HCT116 (cell line): ENCODE measurements at regions not wholly inside any gene's neighbourhood (a gene's known extent, or its start where the extent isn't known, plus 50 kb on each side); places are given as distances from the start of the nearest gene placed in this dataset.

ENCODE experiments used
- ATAC-seq: fragments of 200-7000 bp; cut with Tn5 transposase; 2 replicates; pipeline ENCODE4 v1.9.1; 2020; ENCODE audit warnings: mild to moderate bottlenecking, moderate library complexity
- BruUV-seq: library from RNA; stranded (reverse); fragments of 400-500 nt; replicated peaks from 2 replicates; lab custom pipeline; 2021; lab: Mats Ljungman, UMichigan
- CTCF ChIA-PET: fragments of 300-600 bp; sonication (Branson Sonifier 250); formaldehyde crosslinking; loops from one replicate; lab custom pipeline; 2021; ENCODE audit warnings: antibody characterized with exemption; lab: Charles Lee
- POLR2A ChIA-PET: fragments of 300-600, 350-600 bp; sonication (Branson Sonifier 250); formaldehyde crosslinking; loops from one replicate; lab custom pipeline; 2021; ENCODE audit warnings: antibody characterized with exemption; lab: Charles Lee
- RAD21 ChIA-PET, 2 experiments: fragments of 300-600 bp; sonication (Branson Sonifier 250); formaldehyde crosslinking; loops; one replicate each; lab custom pipeline; 2023; ENCODE audit warnings: low total read pairs in 2 of 2; ENCODE audit not compliant: uncharacterized antibody in 2 of 2, unreplicated experiment in 2 of 2, low non-redundant PET in 1 of 2; lab: Charles Lee
- DNase-seq: peaks from one replicate; pipeline ENCODE4 v3.0.0-alpha.2; 2010; ENCODE audit warnings: low read depth, low spot score
- H2AFZ ChIP-seq: fragments of 200-600 bp; shearing (Covaris generic), sonication (generic); 2 replicates; pipeline ENCODE4 v1.6.1; 2017; ENCODE audit warnings: low read depth, mixed run types, mixed read lengths, antibody characterized with exemption, low read length; ENCODE audit not compliant: poor library complexity, severe bottlenecking
- H3K27ac ChIP-seq: 2 replicates; pipeline ENCODE4 v1.5.1; 2012; ENCODE audit warnings: low read depth, low read length
- H3K27me3 ChIP-seq: fragments of 200-600 bp; sonication (generic); 2 replicates; pipeline ENCODE4 v1.6.1; 2016; ENCODE audit warnings: mixed run types, low read length, mixed read lengths; ENCODE audit not compliant: insufficient read depth
- H3K36me3 ChIP-seq, 2 experiments: fragments of 200-500 bp in 1 of 2; fragments of 200-600 bp in 1 of 2; sonication (Bioruptor generic) in 1 of 2; sonication (generic) in 1 of 2; 2 replicates each; pipeline versions ENCODE4 v1.5.1 to v1.6.1; 2014 to 2016; ENCODE audit warnings: low read length in 2 of 2, inconsistent platforms in 1 of 2, mixed read lengths in 1 of 2, mixed run types in 1 of 2; ENCODE audit not compliant: insufficient read depth in 2 of 2, control insufficient read depth in 1 of 2
- H3K4me1 ChIP-seq, 2 experiments: fragments of 200-600 bp in 1 of 2; sonication (generic) in 1 of 2; 2 replicates each; pipeline versions ENCODE4 v1.5.1 to v1.6.1; 2012 to 2017; ENCODE audit warnings: low read length in 2 of 2, inconsistent platforms in 1 of 2, mild to moderate bottlenecking in 1 of 2, mixed read lengths in 1 of 2, mixed run types in 1 of 2, moderate library complexity in 1 of 2; ENCODE audit not compliant: insufficient read depth in 2 of 2, control insufficient read depth in 1 of 2
- H3K4me2 ChIP-seq: fragments of 200-600 bp; sonication (generic); 2 replicates; pipeline ENCODE4 v1.6.1; 2017; ENCODE audit warnings: mixed run types, low read length, mixed read lengths
- H3K4me3 ChIP-seq, 2 experiments: fragments of 200-600 bp in 1 of 2; sonication (generic) in 1 of 2; replicated peaks in 1 of 2; 2 replicates each; pipeline ENCODE4 v1.5.1; 2011 to 2016; ENCODE audit warnings: low read length in 2 of 2, control low read depth in 1 of 2, low read depth in 1 of 2, mild to moderate bottlenecking in 1 of 2, mixed read lengths in 1 of 2, mixed run types in 1 of 2
- H3K79me2 ChIP-seq: fragments of 200-600 bp; sonication (generic); 2 replicates; pipeline ENCODE4 v1.6.1; 2017; ENCODE audit warnings: mild to moderate bottlenecking, mixed run types, low read length, moderate library complexity, mixed read lengths; ENCODE audit not compliant: insufficient read depth
- H3K9ac ChIP-seq: fragments of 200-600 bp; sonication (generic); 2 replicates; pipeline ENCODE4 v1.6.1; 2016; ENCODE audit warnings: low read length, mixed read lengths
- H3K9me2 ChIP-seq: fragments of 200-600 bp; sonication (generic), shearing (Covaris generic); 2 replicates; pipeline ENCODE4 v1.6.1; 2017; ENCODE audit warnings: mixed run types, mild to moderate bottlenecking, moderate library complexity; ENCODE audit not compliant: insufficient read depth
- H3K9me3 ChIP-seq, 2 experiments: fragments of 200-500 bp in 1 of 2; fragments of 200-600 bp in 1 of 2; sonication (Bioruptor generic) in 1 of 2; sonication (generic) in 1 of 2; 2 replicates each; pipeline ENCODE4 v1.6.1; 2014 to 2017; ENCODE audit warnings: low read length in 2 of 2, mixed read lengths in 2 of 2, inconsistent platforms in 1 of 2, low read depth in 1 of 2, mild to moderate bottlenecking in 1 of 2, mixed run types in 1 of 2, moderate library complexity in 1 of 2; ENCODE audit not compliant: control insufficient read depth in 1 of 2, insufficient read depth in 1 of 2
- H4K20me1 ChIP-seq: fragments of 200-600 bp; sonication (generic), shearing (Covaris generic); 2 replicates; pipeline ENCODE4 v1.6.1; 2017; ENCODE audit warnings: mixed run types, mild to moderate bottlenecking, moderate library complexity; ENCODE audit not compliant: insufficient read depth
- EGR1 ChIP-seq: IDR thresholded peaks from 2 replicates; pipeline ENCODE4 v1.6.1; 2012; ENCODE audit warnings: low read depth
- ELF1 ChIP-seq: IDR thresholded peaks from 2 replicates; pipeline ENCODE4 v1.6.1; 2012; ENCODE audit warnings: low read depth, borderline replicate concordance
- EZH2 ChIP-seq: fragments of 200-600 bp; sonication (generic); IDR thresholded peaks from 2 replicates; pipeline ENCODE4 v1.6.1; 2017; ENCODE audit warnings: antibody characterized with exemption, mixed run types
- FOSL1 ChIP-seq: IDR thresholded peaks from 2 replicates; pipeline ENCODE4 v1.6.1; 2012; ENCODE audit warnings: low read depth
- POLR2A ChIP-seq: IDR thresholded peaks from 2 replicates; pipeline ENCODE4 v1.7.0; 2011; ENCODE audit warnings: borderline replicate concordance; ENCODE audit not compliant: insufficient read depth, insufficient read length; ENCODE audit errors: extremely low read depth
- POLR2AphosphoS5 ChIP-seq: IDR thresholded peaks from 2 replicates; pipeline ENCODE4 v1.6.1; 2011; ENCODE audit warnings: mild to moderate bottlenecking, low read depth, low read length, moderate library complexity
- RAD21 ChIP-seq: IDR thresholded peaks from 2 replicates; pipeline ENCODE4 v1.6.1; 2012; ENCODE audit warnings: low read depth, mild to moderate bottlenecking
- SP1 ChIP-seq: IDR thresholded peaks from 2 replicates; pipeline ENCODE4 v1.6.1; 2012; ENCODE audit warnings: low read depth
- YY1 ChIP-seq: IDR thresholded peaks from 2 replicates; pipeline ENCODE4 v1.6.1; 2011; ENCODE audit warnings: low read length, low read depth, moderate library complexity, mild to moderate bottlenecking; ENCODE audit not compliant: insufficient replicate concordance; ENCODE audit errors: extremely low read depth
- ZFX ChIP-seq: fragments of 450-650 bp; IDR thresholded peaks from 2 replicates; pipeline ENCODE4 v1.6.1; 2017
- ZNF274 ChIP-seq: fragments of 200-500 bp; sonication (Bioruptor generic); IDR thresholded peaks from 2 replicates; pipeline ENCODE4 v1.6.1; 2014; ENCODE audit warnings: mild to moderate bottlenecking, low read depth, low read length, inconsistent platforms
- intact Hi-C: fragments of 100-400 bp; cut with micrococcal nuclease; formaldehyde crosslinking; loops from 2 replicates; pipeline ENCODE4 v1.10.0; 2022
- TF ChIP-seq, protein P1 (sequence below): IDR thresholded peaks from 2 replicates; pipeline ENCODE4 v1.6.1; 2011; ENCODE audit warnings: mild to moderate bottlenecking, low read length, moderate library complexity; ENCODE audit not compliant: insufficient replicate concordance; ENCODE audit errors: extremely low read depth
- TF ChIP-seq, protein P2 (sequence below): IDR thresholded peaks from 2 replicates; pipeline ENCODE4 v1.6.1; 2012
- TF ChIP-seq, protein P3 (sequence below), 3 experiments: fragments of 200-600 bp in 1 of 3; sonication (generic) in 1 of 3; IDR thresholded peaks in 2 of 3; conservative IDR thresholded peaks in 1 of 3; 2 replicates each; pipeline ENCODE4 v1.5.1; 2012 to 2017; ENCODE audit warnings: low read depth in 2 of 3, low read length in 2 of 3, antibody characterized with exemption in 1 of 3, borderline replicate concordance in 1 of 3, control low read depth in 1 of 3, mild to moderate bottlenecking in 1 of 3, mixed read lengths in 1 of 3, mixed run types in 1 of 3, moderate library complexity in 1 of 3; ENCODE audit not compliant: insufficient read depth in 1 of 3
- TF ChIP-seq, protein P4 (sequence below): IDR thresholded peaks from 2 replicates; pipeline ENCODE4 v1.6.1; 2012; ENCODE audit warnings: low read depth

DNA sequence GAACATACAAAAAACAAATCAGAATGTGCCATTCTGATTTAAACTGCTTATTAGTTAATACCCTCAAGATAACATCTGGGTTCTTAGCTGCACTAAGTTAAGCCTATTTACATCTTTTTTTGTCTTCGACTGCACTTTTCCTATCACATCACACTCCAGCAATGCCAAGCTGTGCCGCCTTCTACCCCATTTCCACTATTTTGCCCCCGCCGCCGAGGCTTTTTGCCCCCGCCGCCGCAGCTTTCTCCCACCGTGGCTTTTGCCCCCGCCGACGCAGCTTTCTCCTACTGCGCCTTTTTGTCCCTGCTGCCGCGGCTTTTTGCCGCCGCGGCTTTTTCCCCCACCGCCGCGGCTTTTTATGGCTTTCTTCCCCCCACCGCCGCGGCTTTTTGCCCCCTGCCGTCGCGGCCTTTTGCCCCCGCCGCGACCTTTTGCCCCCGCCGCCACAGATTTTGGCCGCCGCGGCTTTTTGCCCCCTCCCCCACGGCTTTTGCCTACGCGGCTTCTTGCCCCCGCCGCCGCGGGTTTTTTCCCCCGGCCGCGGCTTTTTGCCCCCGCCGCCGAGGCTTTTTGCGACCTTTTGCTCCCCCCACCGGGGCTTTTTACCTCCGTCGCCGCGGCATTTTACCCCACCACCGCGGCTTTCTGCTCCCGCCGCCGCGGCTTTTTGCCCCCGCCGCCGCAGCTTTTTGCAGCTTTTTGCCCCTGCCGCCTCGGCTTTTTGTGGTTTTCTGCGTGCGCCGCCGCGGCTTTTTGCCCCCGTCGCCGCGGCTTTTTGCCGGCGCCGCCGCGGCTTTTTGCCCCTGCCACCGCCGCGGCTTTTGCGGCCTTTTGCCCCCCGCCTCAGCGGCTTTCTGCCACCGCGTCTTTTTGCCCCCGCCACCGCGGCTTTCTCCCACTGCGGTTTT, 331.4 kb upstream of the WSB1 start:
- Histone ChIP-seq H3K9me2 (no peaks in the 10 kb centered on the region), H3K79me2 (no peaks in the 10 kb centered on the region), H3K4me1 (no peaks in the 10 kb centered on the region), H3K9ac (no peak overlapping the region), H3K9me3 (no peaks in the 10 kb centered on the region), H4K20me1 (no peaks in the 10 kb centered on the region), H3K27ac (no peak overlapping the region), H3K4me3 (no peak overlapping the region), H3K27me3 (no peaks in the 10 kb centered on the region), H3K4me2 (no peak overlapping the region), H2AFZ (no peak overlapping the region), H3K36me3 (no peaks in the 10 kb centered on the region)
- CTCF ChIA-PET = no interaction called here
- ATAC-seq (no peak), DNase-seq (no peak)
- intact Hi-C loops = no loop called here
- BruUV-seq = no TSS peak
- RAD21 ChIA-PET = no interaction called here
- TF ChIP-seq RAD21 = no peak
- TF ChIP-seq ELF1 = no peak
- TF ChIP-seq FOSL1 = no peak
- TF ChIP-seq, protein P1, sequence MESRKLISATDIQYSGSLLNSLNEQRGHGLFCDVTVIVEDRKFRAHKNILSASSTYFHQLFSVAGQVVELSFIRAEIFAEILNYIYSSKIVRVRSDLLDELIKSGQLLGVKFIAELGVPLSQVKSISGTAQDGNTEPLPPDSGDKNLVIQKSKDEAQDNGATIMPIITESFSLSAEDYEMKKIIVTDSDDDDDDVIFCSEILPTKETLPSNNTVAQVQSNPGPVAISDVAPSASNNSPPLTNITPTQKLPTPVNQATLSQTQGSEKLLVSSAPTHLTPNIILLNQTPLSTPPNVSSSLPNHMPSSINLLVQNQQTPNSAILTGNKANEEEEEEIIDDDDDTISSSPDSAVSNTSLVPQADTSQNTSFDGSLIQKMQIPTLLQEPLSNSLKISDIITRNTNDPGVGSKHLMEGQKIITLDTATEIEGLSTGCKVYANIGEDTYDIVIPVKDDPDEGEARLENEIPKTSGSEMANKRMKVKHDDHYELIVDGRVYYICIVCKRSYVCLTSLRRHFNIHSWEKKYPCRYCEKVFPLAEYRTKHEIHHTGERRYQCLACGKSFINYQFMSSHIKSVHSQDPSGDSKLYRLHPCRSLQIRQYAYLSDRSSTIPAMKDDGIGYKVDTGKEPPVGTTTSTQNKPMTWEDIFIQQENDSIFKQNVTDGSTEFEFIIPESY = no peak
- TF ChIP-seq SP1 = no peak
- TF ChIP-seq, protein P2, sequence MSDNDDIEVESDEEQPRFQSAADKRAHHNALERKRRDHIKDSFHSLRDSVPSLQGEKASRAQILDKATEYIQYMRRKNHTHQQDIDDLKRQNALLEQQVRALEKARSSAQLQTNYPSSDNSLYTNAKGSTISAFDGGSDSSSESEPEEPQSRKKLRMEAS = no peak
- no peak for TF ChIP-seq ZNF274
- no peak for TF ChIP-seq YY1
- TF ChIP-seq ZFX = no peak
- TF ChIP-seq, protein P3, sequence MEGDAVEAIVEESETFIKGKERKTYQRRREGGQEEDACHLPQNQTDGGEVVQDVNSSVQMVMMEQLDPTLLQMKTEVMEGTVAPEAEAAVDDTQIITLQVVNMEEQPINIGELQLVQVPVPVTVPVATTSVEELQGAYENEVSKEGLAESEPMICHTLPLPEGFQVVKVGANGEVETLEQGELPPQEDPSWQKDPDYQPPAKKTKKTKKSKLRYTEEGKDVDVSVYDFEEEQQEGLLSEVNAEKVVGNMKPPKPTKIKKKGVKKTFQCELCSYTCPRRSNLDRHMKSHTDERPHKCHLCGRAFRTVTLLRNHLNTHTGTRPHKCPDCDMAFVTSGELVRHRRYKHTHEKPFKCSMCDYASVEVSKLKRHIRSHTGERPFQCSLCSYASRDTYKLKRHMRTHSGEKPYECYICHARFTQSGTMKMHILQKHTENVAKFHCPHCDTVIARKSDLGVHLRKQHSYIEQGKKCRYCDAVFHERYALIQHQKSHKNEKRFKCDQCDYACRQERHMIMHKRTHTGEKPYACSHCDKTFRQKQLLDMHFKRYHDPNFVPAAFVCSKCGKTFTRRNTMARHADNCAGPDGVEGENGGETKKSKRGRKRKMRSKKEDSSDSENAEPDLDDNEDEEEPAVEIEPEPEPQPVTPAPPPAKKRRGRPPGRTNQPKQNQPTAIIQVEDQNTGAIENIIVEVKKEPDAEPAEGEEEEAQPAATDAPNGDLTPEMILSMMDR (IDR thresholded peaks at IDR 0.05 in 2 of 3, conservative IDR thresholded peaks at IDR 0.05 in 1 of 3; ENCODE audit: borderline replicate concordance in 1 of 3, insufficient read depth in 1 of 3, low read depth in 2 of 3, low read length in 2 of 3) = no peak
- TF ChIP-seq EZH2 = no peak
- TF ChIP-seq, protein P4, sequence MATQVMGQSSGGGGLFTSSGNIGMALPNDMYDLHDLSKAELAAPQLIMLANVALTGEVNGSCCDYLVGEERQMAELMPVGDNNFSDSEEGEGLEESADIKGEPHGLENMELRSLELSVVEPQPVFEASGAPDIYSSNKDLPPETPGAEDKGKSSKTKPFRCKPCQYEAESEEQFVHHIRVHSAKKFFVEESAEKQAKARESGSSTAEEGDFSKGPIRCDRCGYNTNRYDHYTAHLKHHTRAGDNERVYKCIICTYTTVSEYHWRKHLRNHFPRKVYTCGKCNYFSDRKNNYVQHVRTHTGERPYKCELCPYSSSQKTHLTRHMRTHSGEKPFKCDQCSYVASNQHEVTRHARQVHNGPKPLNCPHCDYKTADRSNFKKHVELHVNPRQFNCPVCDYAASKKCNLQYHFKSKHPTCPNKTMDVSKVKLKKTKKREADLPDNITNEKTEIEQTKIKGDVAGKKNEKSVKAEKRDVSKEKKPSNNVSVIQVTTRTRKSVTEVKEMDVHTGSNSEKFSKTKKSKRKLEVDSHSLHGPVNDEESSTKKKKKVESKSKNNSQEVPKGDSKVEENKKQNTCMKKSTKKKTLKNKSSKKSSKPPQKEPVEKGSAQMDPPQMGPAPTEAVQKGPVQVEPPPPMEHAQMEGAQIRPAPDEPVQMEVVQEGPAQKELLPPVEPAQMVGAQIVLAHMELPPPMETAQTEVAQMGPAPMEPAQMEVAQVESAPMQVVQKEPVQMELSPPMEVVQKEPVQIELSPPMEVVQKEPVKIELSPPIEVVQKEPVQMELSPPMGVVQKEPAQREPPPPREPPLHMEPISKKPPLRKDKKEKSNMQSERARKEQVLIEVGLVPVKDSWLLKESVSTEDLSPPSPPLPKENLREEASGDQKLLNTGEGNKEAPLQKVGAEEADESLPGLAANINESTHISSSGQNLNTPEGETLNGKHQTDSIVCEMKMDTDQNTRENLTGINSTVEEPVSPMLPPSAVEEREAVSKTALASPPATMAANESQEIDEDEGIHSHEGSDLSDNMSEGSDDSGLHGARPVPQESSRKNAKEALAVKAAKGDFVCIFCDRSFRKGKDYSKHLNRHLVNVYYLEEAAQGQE = no peak
- TF ChIP-seq POLR2A = no peak
- no peak for TF ChIP-seq POLR2AphosphoS5
- no peak for TF ChIP-seq EGR1
- POLR2A ChIA-PET = no interaction called here
